ENCODE measurements at regions not wholly inside any gene's neighbourhood (a gene's known extent, or its start where the extent isn't known, plus 50 kb on each side); places are given as distances from the start of the nearest gene placed in this dataset.

- no peak overlapping the region for H3K4me3 ChIP-seq
- intact Hi-C loops (cut with DNase I; ENCODE audit: low total_unique reads), result no loop called here
- H3K4me1 ChIP-seq, result no peaks in the 10 kb centered on the region
- H3K27me3 ChIP-seq (replicated peaks in 1 of 7), result no peaks in the 10 kb centered on the region
- H3K36me3 ChIP-seq, result no peaks in the 10 kb centered on the region
- H3K9me3 ChIP-seq, result peaks cover 0 to 28% (median 22%) of the 10 kb centered on the region in 8 donors
- TF ChIP-seq POLR2A (IDR thresholded peaks at IDR 0.05), result no peak
- TF ChIP-seq POLR2AphosphoS5 (IDR thresholded peaks at IDR 0.05), result no peak
- no peak for TF ChIP-seq CTCF (IDR thresholded peaks at IDR 0.05 in 8 of 11, conservative IDR thresholded peaks at IDR 0.05 in 3 of 11)
- no peak for DNase-seq
- H3K27ac ChIP-seq, result no peak overlapping the region
- 60 to 86% (median 76%) methylated on average over 1 of the region's 1 CpG for WGBS, 5 donors
Measured at GRCh38 chr4:63524764-63525163, 884.5 kb downstream of the TECRL start.

- intact Hi-C loops (cut with DNase I; ENCODE audit: low total_unique reads), result no loop called here
- TF ChIP-seq CTCF (IDR thresholded peaks at IDR 0.05 in 8 of 11, conservative IDR thresholded peaks at IDR 0.05 in 3 of 11), result no peak
- no peak for TF ChIP-seq POLR2A (IDR thresholded peaks at IDR 0.05)
- no peak for TF ChIP-seq POLR2AphosphoS5 (IDR thresholded peaks at IDR 0.05)
- DNase-seq, result no peak
- Histone ChIP-seq H3K27me3 (replicated peaks in 1 of 7) (no peaks in the 10 kb centered on the region), H3K36me3 (no peaks in the 10 kb centered on the region), H3K4me3 (no peak overlapping the region), H3K9me3 (peaks cover 0 to 26% (median 5%) of the 10 kb centered on the region in 8 donors), H3K4me1 (no peaks in the 10 kb centered on the region), H3K27ac (no peak overlapping the region)
- 74 to 100% (median 85%) methylated on average over 1 to 2 of the region's 2 CpGs for WGBS, 5 donors
Measured at GRCh38 chr4:63505714-63506460, 903.4 kb downstream of the TECRL start.

GRCh38 chr4:63493265-63493664 is 916.0 kb downstream of the TECRL start:
- Histone ChIP-seq H3K4me3 (no peak overlapping the region), H3K36me3 (no peaks in the 10 kb centered on the region), H3K4me1 (no peaks in the 10 kb centered on the region), H3K9me3 (peaks cover 0 to 24% (median 5%) of the 10 kb centered on the region in 8 donors), H3K27ac (no peak overlapping the region), H3K27me3 (replicated peaks in 1 of 7) (no peaks in the 10 kb centered on the region)
- no peak for DNase-seq
- intact Hi-C loops (cut with DNase I; ENCODE audit: low total_unique reads), result no loop called here
- TF ChIP-seq POLR2A (IDR thresholded peaks at IDR 0.05) (no peak), CTCF (IDR thresholded peaks at IDR 0.05 in 8 of 11, conservative IDR thresholded peaks at IDR 0.05 in 3 of 11) (no peak), POLR2AphosphoS5 (IDR thresholded peaks at IDR 0.05) (no peak)

GRCh38 chr4:63492515-63492914 is 916.7 kb downstream of the TECRL start:
- DNase-seq, result no peak
- Histone ChIP-seq H3K9me3 (peaks cover 0 to 28% (median 5%) of the 10 kb centered on the region in 8 donors), H3K4me3 (no peak overlapping the region), H3K27me3 (replicated peaks in 1 of 7) (no peaks in the 10 kb centered on the region), H3K27ac (no peak overlapping the region), H3K36me3 (no peaks in the 10 kb centered on the region), H3K4me1 (no peaks in the 10 kb centered on the region)
- intact Hi-C loops (cut with DNase I; ENCODE audit: low total_unique reads), result no loop called here
- TF ChIP-seq POLR2A (IDR thresholded peaks at IDR 0.05) (no peak), POLR2AphosphoS5 (IDR thresholded peaks at IDR 0.05) (no peak), CTCF (IDR thresholded peaks at IDR 0.05 in 8 of 11, conservative IDR thresholded peaks at IDR 0.05 in 3 of 11) (no peak)
